ENCODE measurements at regions not wholly inside any gene's neighbourhood (a gene's known extent, or its start where the extent isn't known, plus 50 kb on each side); places are given as distances from the start of the nearest gene placed in this dataset.

DNA sequence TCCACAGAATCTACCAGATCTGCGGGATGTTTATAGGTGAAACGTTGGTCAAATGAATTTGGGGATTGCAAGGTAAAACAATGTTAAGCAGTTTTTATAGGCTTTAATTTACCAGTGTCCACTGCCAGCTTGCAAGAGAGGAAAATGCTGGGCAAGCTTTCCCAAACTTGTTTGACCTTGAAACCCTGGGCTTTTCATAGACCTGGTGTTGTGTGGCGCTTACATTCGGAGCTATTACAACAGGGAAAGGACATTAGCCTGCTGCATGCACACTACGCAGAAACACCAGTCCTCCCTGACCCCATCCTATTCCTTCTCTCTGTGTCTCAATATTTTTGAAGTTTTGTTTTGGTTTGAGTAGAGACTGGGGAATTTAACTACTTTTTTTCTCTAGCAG is 59.6 kb upstream of the AGPS start:
- TF ChIP-seq ZFP3 (tag by site-specific recombination; IDR thresholded peaks at IDR 0.05; ENCODE audit: low read depth), result no peak
- TF ChIP-seq ZSCAN30 (tag by site-specific recombination; IDR thresholded peaks at IDR 0.05), result no peak
- TF ChIP-seq, protein P1, sequence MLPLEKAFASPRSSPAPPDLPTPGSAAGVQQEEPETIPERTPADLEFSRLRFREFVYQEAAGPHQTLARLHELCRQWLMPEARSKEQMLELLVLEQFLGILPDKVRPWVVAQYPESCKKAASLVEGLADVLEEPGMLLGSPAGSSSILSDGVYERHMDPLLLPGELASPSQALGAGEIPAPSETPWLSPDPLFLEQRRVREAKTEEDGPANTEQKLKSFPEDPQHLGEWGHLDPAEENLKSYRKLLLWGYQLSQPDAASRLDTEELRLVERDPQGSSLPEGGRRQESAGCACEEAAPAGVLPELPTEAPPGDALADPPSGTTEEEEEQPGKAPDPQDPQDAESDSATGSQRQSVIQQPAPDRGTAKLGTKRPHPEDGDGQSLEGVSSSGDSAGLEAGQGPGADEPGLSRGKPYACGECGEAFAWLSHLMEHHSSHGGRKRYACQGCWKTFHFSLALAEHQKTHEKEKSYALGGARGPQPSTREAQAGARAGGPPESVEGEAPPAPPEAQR (tag by site-specific recombination; IDR thresholded peaks at IDR 0.05), result no peak
- no peak for TF ChIP-seq HOXC10 (CRISPR knock-in tag; IDR thresholded peaks at IDR 0.05)
- TF ChIP-seq, protein P2, sequence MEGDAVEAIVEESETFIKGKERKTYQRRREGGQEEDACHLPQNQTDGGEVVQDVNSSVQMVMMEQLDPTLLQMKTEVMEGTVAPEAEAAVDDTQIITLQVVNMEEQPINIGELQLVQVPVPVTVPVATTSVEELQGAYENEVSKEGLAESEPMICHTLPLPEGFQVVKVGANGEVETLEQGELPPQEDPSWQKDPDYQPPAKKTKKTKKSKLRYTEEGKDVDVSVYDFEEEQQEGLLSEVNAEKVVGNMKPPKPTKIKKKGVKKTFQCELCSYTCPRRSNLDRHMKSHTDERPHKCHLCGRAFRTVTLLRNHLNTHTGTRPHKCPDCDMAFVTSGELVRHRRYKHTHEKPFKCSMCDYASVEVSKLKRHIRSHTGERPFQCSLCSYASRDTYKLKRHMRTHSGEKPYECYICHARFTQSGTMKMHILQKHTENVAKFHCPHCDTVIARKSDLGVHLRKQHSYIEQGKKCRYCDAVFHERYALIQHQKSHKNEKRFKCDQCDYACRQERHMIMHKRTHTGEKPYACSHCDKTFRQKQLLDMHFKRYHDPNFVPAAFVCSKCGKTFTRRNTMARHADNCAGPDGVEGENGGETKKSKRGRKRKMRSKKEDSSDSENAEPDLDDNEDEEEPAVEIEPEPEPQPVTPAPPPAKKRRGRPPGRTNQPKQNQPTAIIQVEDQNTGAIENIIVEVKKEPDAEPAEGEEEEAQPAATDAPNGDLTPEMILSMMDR (tag by site-specific recombination; IDR thresholded peaks at IDR 0.05), result no peak
- no peak for TF ChIP-seq ZBTB21 (tag by site-specific recombination; IDR thresholded peaks at IDR 0.05)
- no peak for TF ChIP-seq YY1 (tag by site-specific recombination; IDR thresholded peaks at IDR 0.05)
- no peak for TF ChIP-seq REST (tag by site-specific recombination; IDR thresholded peaks at IDR 0.05)
- no peak for TF ChIP-seq KLF1 (tag by site-specific recombination; IDR thresholded peaks at IDR 0.05)
